ENCODE measurements at regions not wholly inside any gene's neighbourhood (a gene's known extent, or its start where the extent isn't known, plus 50 kb on each side); places are given as distances from the start of the nearest gene placed in this dataset.

DNA sequence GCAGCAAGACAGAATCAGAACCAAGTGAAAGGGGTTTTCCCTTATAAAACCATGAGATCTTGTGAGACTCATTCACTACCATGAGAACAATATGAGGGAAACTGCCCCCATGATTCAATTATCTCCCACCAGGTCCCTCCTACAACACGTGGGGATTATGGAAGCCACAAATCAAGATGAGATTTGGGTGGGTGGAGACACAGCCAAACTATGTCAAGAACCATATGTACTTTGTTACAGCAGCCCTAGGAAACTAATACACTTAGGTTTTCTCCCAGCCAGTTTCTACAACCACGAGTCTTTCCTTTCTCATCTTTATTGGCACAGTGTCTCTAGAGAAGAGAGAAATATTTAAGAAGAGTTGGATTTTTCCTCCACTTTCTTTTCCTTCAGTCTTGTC is 72.6 kb downstream of the BTG1 start:
- Histone ChIP-seq H3K36me3 (no peaks in the 10 kb centered on the region), H3K27ac (no peak overlapping the region), H3K27me3 (ENCODE audit: low read depth) (no peaks in the 10 kb centered on the region), H3K4me1 (peaks cover 24% of the 10 kb centered on the region), H3K9me3 (no peaks in the 10 kb centered on the region), H3K4me3 (no peak overlapping the region)
- intact Hi-C loops (cut with DNase I), result loop anchor here (10.0 kb wide), 1 partner anchor 62 kb away; no protein-coding TSS in a partner anchor
- TF ChIP-seq, protein P1, sequence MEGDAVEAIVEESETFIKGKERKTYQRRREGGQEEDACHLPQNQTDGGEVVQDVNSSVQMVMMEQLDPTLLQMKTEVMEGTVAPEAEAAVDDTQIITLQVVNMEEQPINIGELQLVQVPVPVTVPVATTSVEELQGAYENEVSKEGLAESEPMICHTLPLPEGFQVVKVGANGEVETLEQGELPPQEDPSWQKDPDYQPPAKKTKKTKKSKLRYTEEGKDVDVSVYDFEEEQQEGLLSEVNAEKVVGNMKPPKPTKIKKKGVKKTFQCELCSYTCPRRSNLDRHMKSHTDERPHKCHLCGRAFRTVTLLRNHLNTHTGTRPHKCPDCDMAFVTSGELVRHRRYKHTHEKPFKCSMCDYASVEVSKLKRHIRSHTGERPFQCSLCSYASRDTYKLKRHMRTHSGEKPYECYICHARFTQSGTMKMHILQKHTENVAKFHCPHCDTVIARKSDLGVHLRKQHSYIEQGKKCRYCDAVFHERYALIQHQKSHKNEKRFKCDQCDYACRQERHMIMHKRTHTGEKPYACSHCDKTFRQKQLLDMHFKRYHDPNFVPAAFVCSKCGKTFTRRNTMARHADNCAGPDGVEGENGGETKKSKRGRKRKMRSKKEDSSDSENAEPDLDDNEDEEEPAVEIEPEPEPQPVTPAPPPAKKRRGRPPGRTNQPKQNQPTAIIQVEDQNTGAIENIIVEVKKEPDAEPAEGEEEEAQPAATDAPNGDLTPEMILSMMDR (IDR thresholded peaks at IDR 0.05), result no peak
- ATAC-seq (no peak), DNase-seq (no peak)

DNA sequence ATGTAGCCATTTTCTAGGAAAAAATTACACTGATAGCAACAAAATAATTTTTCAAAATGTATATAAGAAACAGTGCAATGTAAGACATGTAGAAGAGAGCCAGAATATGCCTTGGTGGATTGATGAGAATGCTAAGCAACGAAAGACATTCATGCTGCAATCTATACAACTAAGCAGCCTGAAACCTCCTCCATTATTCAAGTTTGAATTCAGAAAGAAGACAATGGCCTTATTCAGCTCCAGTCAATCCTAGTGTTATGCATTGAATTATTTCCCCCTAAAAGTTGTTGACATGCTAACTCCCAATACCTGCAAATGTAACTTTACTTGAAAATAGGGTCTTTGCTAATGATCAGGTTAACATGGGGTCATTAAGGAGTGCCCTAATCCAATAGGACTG is 73.5 kb downstream of the BTG1 start:
- H3K36me3 ChIP-seq, result no peaks in the 10 kb centered on the region
- TF ChIP-seq, protein P1 (IDR thresholded peaks at IDR 0.05), result no peak
- intact Hi-C loops (cut with DNase I), result loop anchor here (10.0 kb wide), 1 partner anchor 63 kb away; no protein-coding TSS in a partner anchor
- H3K27ac ChIP-seq, result no peak overlapping the region
- DNase-seq (no peak), ATAC-seq (no peak)
- no peaks in the 10 kb centered on the region for H3K27me3 ChIP-seq (ENCODE audit: low read depth)
- H3K4me3 ChIP-seq, result no peak overlapping the region
- peaks cover 17% of the 10 kb centered on the region for H3K4me1 ChIP-seq
- no peaks in the 10 kb centered on the region for H3K9me3 ChIP-seq

DNA sequence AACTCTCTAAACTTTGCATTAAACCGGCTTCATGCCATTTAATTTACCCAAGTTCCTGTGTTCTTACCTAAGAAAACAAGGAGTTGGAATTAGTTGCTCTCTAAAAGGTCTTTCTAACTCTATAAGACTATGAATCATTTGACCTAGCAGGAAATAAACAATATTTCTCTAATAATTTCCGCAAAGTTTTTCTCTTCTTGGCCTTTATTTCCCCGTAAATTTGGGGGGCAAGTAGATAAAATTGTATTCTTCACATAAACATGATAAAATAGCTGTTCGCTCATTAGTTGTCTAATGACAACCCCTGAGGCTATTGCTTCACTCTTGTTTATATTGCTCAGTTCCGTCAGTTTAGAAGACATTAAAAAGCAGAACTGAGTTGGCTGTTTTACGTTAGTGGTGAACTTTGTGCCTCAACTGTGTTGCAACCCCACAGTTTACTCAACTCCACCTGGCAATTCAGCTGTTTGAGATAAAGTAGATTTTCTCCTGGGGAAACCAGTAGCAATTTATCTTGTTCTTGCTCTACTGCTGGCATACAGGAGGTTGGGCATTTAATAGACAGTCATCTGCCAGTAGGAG is 74.7 kb downstream of the BTG1 start:
- H3K36me3 ChIP-seq, result no peaks in the 10 kb centered on the region
- DNase-seq (no peak), ATAC-seq (peak; percentile 66 to 83)
- no peaks in the 10 kb centered on the region for H3K9me3 ChIP-seq
- no peaks in the 10 kb centered on the region for H3K27me3 ChIP-seq (ENCODE audit: low read depth)
- no peak overlapping the region for H3K27ac ChIP-seq
- H3K4me1 ChIP-seq, result peaks cover 16% of the 10 kb centered on the region
- no peak overlapping the region for H3K4me3 ChIP-seq
- intact Hi-C loops (cut with DNase I), result loop anchor here (10.0 kb wide), 1 partner anchor 64 kb away; no protein-coding TSS in a partner anchor
- TF ChIP-seq, protein P1 (IDR thresholded peaks at IDR 0.05), result no peak

DNA sequence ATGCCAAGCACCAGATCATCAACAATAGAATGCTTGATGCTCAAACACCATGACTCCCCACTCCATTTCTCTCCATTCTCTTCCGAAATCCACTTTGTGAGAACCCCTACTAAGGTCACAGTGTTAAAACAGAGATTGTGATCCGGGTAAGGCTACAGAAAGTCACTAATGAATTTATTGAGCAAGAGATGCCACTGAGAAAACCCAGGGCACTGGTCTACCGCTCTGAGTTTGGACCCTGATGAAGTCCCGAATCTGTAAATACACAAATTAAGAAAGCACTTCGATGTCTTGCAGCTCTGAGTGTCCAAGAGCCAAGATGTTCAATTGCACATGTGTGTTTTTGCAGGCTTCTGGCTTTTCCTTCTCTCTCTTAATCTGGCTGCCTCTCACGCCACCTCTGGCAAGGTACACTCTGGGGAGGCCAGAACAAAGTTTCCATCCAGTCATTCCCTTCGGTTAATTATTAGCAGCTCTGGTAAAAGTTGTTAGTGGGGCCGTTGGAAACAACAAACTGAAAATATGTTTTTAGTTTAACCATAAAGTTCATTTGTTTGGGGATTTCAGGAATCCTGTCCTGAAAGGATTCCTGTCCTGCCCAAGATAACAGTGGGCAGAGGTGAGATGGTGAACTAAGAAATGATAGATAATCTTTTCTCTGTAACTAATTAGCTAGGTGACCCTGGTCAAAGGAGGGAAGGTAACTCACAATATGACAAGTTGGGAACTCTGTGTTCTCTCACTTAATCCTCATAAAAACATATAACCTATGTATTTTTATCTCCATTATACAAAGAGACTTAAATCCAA is 75.4 kb downstream of the BTG1 start:
- Histone ChIP-seq H3K27ac (no peak overlapping the region), H3K4me1 (peaks cover 15% of the 10 kb centered on the region), H3K36me3 (no peaks in the 10 kb centered on the region), H3K4me3 (no peak overlapping the region), H3K27me3 (ENCODE audit: low read depth) (no peaks in the 10 kb centered on the region), H3K9me3 (no peaks in the 10 kb centered on the region)
- ATAC-seq (peak; percentile 17 to 57), DNase-seq (no peak)
- TF ChIP-seq, protein P1 (IDR thresholded peaks at IDR 0.05), result no peak
- intact Hi-C loops (cut with DNase I), result loop anchor here (10.0 kb wide), 1 partner anchor 65 kb away; no protein-coding TSS in a partner anchor

DNA sequence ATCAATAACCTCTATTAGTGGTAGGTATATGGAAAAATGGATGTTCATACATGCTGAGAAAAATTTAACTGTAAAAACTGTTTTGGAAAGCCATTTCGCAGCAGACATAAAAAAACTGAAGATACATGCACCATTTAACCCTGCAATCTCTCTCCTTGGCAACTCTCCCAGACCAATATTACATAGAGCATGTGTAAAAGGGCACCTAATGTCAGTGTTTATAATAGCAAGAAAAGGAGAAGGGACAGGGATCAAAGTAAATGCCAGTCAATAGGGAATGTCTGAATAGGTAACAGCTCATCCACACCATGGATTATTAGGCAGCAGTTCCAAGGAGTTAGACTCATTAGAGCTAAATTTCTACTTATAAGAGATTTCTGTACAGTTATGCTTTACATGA is 77.2 kb downstream of the BTG1 start:
- intact Hi-C loops (cut with DNase I), result no loop called here
- no peak overlapping the region for H3K27ac ChIP-seq
- no peaks in the 10 kb centered on the region for H3K9me3 ChIP-seq
- DNase-seq, result no peak
- H3K4me3 ChIP-seq, result no peak overlapping the region
- peaks cover 18% of the 10 kb centered on the region for H3K4me1 ChIP-seq
- TF ChIP-seq, protein P1 (IDR thresholded peaks at IDR 0.05), result no peak
- no peak for ATAC-seq
- no peaks in the 10 kb centered on the region for H3K27me3 ChIP-seq (ENCODE audit: low read depth)
- H3K36me3 ChIP-seq, result no peaks in the 10 kb centered on the region

All from lower lobe of right lung (tissue), 2 donors.